Mesendoderm (in vitro differentiated cells): ENCODE measurements at regions not wholly inside any gene's neighbourhood (a gene's known extent, or its start where the extent isn't known, plus 50 kb on each side); places are given as distances from the start of the nearest gene placed in this dataset.
A peak's percentile ranks its signal among the peaks of the same experiment; 100 is the strongest.

Experiments used
- DNase-seq: peaks from one replicate; pipeline ENCODE4 v3.0.0; 2013
- H2AK5ac ChIP-seq: 2 replicates; pipeline ENCODE4 v1.6.1; 2013; ENCODE audit warnings: low read length, inconsistent platforms
- H2BK120ac ChIP-seq: 2 replicates; pipeline ENCODE4 v1.6.1; 2013; ENCODE audit warnings: low read depth, mild to moderate bottlenecking, low read length, moderate library complexity, mixed read lengths
- H2BK15ac ChIP-seq: replicated peaks from 2 replicates; pipeline ENCODE4 v1.6.1; 2013; ENCODE audit warnings: low read depth, mild to moderate bottlenecking, moderate library complexity
- H2BK5ac ChIP-seq: 2 replicates; pipeline ENCODE4 v1.6.1; 2013; ENCODE audit warnings: low read length, inconsistent platforms
- H3K18ac ChIP-seq: 2 replicates; pipeline ENCODE4 v1.6.1; 2013; ENCODE audit warnings: mild to moderate bottlenecking, low read length, mixed read lengths
- H3K23ac ChIP-seq: one replicate; pipeline ENCODE4 v1.6.1; 2013; ENCODE audit warnings: low read length
- H3K27ac ChIP-seq: 2 replicates; pipeline ENCODE4 v1.5.1; 2013; ENCODE audit warnings: low read depth, mild to moderate bottlenecking, inconsistent platforms, low read length, moderate library complexity
- H3K27me3 ChIP-seq: 2 replicates; pipeline ENCODE4 v1.6.1; 2013; ENCODE audit warnings: low read length, control low read depth, mild to moderate bottlenecking, inconsistent platforms; ENCODE audit not compliant: insufficient read depth, poor library complexity
- H3K36me3 ChIP-seq: 2 replicates; pipeline ENCODE4 v1.6.1; 2013; ENCODE audit warnings: low read length, inconsistent platforms; ENCODE audit not compliant: control insufficient read depth, insufficient read depth
- H3K4ac ChIP-seq: one replicate; pipeline ENCODE4 v1.6.1; 2013; ENCODE audit warnings: low read depth, mild to moderate bottlenecking, low read length, moderate library complexity
- H3K4me1 ChIP-seq: 2 replicates; pipeline ENCODE4 v1.6.1; 2013; ENCODE audit warnings: low read depth, low read length, inconsistent platforms; ENCODE audit not compliant: control insufficient read depth
- H3K4me2 ChIP-seq: 2 replicates; pipeline ENCODE4 v1.6.1; 2013; ENCODE audit warnings: low read length
- H3K4me3 ChIP-seq: 2 replicates; pipeline ENCODE4 v1.5.1; 2013; ENCODE audit warnings: mild to moderate bottlenecking, low read length
- H3K56ac ChIP-seq: one replicate; pipeline ENCODE4 v1.6.1; 2013; ENCODE audit warnings: low read length
- H3K79me1 ChIP-seq: 2 replicates; pipeline ENCODE4 v1.6.1; 2013; ENCODE audit warnings: low read length, inconsistent platforms
- H3K79me2 ChIP-seq: 2 replicates; pipeline ENCODE4 v1.6.1; 2013; ENCODE audit warnings: mild to moderate bottlenecking, low read length; ENCODE audit not compliant: control insufficient read depth, insufficient read depth
- H3K9ac ChIP-seq: 2 replicates; pipeline ENCODE4 v1.6.1; 2013; ENCODE audit warnings: low read length, inconsistent platforms
- H4K5ac ChIP-seq: one replicate; pipeline ENCODE4 v1.6.1; 2013; ENCODE audit warnings: low read length
- H4K8ac ChIP-seq: one replicate; pipeline ENCODE4 v1.6.1; 2013; ENCODE audit warnings: low read depth, mild to moderate bottlenecking, control low read depth, low read length, moderate library complexity
- WGBS: extraction: QIAGEN DNeasy Blood & Tissue Kit; methylation state at CpG from one replicate; pipeline ENCODE4 v1.1.7; 2013; ENCODE audit warnings: low lambda C conversion rate, missing lambda C conversion rate; ENCODE audit not compliant: insufficient coverage; ENCODE audit errors: extremely low coverage; 5-methylcytosine and 5-hydroxymethylcytosine counted together

DNA sequence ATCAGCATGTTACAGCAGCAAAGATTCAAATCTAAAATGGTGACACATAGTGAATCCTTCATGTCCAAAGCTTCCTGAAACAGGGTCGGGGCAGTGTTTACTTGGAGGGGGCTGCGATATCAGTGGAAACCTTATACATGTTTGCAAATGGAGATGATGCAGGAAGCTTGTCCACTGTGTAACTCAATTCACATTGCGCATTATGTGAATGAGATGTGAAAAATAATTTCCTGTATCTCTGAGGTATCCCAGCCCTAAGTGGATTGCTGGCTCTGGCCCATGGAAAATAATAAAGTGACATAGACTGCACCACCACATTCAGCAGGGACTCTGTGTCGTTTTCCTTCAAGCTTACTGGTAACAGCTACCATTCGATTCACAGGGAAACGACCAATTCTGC, 505.5 kb downstream of the GALR1 start:
- H3K4ac ChIP-seq = no peak overlapping the region
- no peak overlapping the region for H2BK120ac ChIP-seq
- no peaks in the 10 kb centered on the region for H3K79me2 ChIP-seq
- H3K18ac ChIP-seq = no peak overlapping the region
- H4K5ac ChIP-seq = no peak overlapping the region
- H3K27ac ChIP-seq = no peak overlapping the region
- no peaks in the 10 kb centered on the region for H3K27me3 ChIP-seq
- no peak overlapping the region for H3K4me3 ChIP-seq
- no CpG with 5 or more reads among the region's 6 CpGs for WGBS
- peaks cover 6% of the 10 kb centered on the region for H3K4me1 ChIP-seq
- no peak overlapping the region for H2BK5ac ChIP-seq
- no peaks in the 10 kb centered on the region for H3K79me1 ChIP-seq
- H3K4me2 ChIP-seq = no peak overlapping the region
- no peak overlapping the region for H3K23ac ChIP-seq
- H3K36me3 ChIP-seq = no peaks in the 10 kb centered on the region
- H3K56ac ChIP-seq = no peak overlapping the region
- H2BK15ac ChIP-seq = no peak overlapping the region
- no peak overlapping the region for H4K8ac ChIP-seq
- no peak for DNase-seq
- no peak overlapping the region for H3K9ac ChIP-seq
- H2AK5ac ChIP-seq = no peak overlapping the region

DNA sequence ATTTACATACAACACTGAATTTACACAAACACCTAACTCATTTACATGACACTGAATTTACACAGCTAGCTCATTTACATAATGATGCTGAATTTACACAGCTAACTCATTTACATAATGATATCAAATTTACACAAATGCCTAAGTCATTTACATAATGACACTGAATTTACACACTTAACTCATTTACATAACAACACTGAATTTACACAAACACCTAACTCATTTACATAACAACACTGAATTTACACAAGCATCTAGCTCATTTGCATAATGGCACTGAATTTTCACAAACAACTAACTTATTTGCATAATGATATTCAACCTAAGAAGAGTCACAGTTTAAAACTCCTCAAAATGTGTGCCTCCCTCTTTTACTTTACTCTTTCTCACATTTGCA, 511.7 kb downstream of the GALR1 start:
- Histone ChIP-seq H3K56ac (no peak overlapping the region), H3K79me1 (no peaks in the 10 kb centered on the region), H3K27me3 (no peaks in the 10 kb centered on the region), H3K4me1 (no peaks in the 10 kb centered on the region), H2BK15ac (no peak overlapping the region), H3K79me2 (no peaks in the 10 kb centered on the region), H2BK120ac (no peak overlapping the region), H4K5ac (no peak overlapping the region), H3K36me3 (no peaks in the 10 kb centered on the region), H4K8ac (no peak overlapping the region), H3K4me2 (no peak overlapping the region), H2AK5ac (no peak overlapping the region), H3K4ac (no peak overlapping the region), H3K4me3 (no peak overlapping the region), H3K27ac (no peak overlapping the region), H3K9ac (no peak overlapping the region), H3K23ac (no peak overlapping the region), H2BK5ac (no peak overlapping the region), H3K18ac (no peak overlapping the region)
- no peak for DNase-seq

DNA sequence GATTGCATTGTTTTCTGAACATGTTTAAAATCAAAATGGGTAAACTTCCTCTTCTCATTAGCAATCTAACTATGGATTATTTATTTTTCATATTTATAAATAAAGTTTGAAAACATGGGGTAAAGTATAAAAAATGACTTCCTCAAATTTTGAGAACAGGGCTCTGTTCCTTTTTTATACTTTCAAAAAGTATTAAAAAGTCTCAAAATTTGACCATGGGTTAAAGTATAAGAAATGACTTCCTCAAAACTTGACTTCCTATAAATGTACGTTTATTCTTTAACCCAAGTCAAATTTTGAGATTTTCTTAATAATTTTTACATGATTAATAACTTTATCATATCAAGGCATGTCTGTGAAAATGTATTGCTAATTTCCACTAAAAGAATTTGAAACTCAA, 512.4 kb downstream of the GALR1 start:
- Histone ChIP-seq H3K4me2 (no peak overlapping the region), H2BK15ac (no peak overlapping the region), H3K27me3 (no peaks in the 10 kb centered on the region), H3K79me1 (no peaks in the 10 kb centered on the region), H3K4ac (no peak overlapping the region), H4K8ac (no peak overlapping the region), H3K9ac (no peak overlapping the region), H3K27ac (no peak overlapping the region), H2AK5ac (no peak overlapping the region), H3K23ac (no peak overlapping the region), H3K36me3 (no peaks in the 10 kb centered on the region), H3K18ac (no peak overlapping the region), H4K5ac (no peak overlapping the region), H2BK5ac (no peak overlapping the region), H3K4me3 (no peak overlapping the region), H3K4me1 (no peaks in the 10 kb centered on the region), H3K79me2 (no peaks in the 10 kb centered on the region), H2BK120ac (no peak overlapping the region), H3K56ac (no peak overlapping the region)
- no peak for DNase-seq
- WGBS = no CpG with 5 or more reads among the region's 1 CpG

DNA sequence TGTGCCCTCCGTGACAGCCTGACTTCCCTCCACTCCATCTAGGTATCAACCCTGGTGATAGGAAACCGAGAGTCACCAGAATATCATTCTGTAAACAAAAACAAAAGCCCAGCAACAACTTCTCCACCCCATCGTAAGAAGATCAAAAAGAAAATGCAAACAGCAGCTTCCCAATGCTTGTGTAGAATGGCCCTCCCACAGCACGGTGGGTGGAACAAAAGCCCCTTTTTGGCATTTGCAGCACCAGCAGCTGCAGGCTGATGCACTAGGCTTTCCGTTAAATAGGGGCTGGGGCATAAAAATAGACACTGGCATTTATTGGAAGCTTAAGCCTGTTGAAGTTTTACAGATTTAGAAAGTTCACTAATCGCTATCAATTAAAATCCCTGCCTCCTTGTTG, 513.0 kb downstream of the GALR1 start:
- H2BK5ac ChIP-seq = no peak overlapping the region
- no peak overlapping the region for H3K56ac ChIP-seq
- no peak overlapping the region for H2BK15ac ChIP-seq
- no peak for DNase-seq
- no peak overlapping the region for H3K4me3 ChIP-seq
- H3K36me3 ChIP-seq = no peaks in the 10 kb centered on the region
- no peak overlapping the region for H3K4ac ChIP-seq
- WGBS = no CpG with 5 or more reads among the region's 6 CpGs
- no peak overlapping the region for H3K27ac ChIP-seq
- no peak overlapping the region for H3K18ac ChIP-seq
- H3K9ac ChIP-seq = no peak overlapping the region
- H4K8ac ChIP-seq = no peak overlapping the region
- H3K27me3 ChIP-seq = no peaks in the 10 kb centered on the region
- H4K5ac ChIP-seq = no peak overlapping the region
- no peak overlapping the region for H2AK5ac ChIP-seq
- H3K23ac ChIP-seq = no peak overlapping the region
- no peaks in the 10 kb centered on the region for H3K79me2 ChIP-seq
- no peaks in the 10 kb centered on the region for H3K4me1 ChIP-seq
- H3K79me1 ChIP-seq = no peaks in the 10 kb centered on the region
- H3K4me2 ChIP-seq = no peak overlapping the region
- H2BK120ac ChIP-seq = no peak overlapping the region

DNA sequence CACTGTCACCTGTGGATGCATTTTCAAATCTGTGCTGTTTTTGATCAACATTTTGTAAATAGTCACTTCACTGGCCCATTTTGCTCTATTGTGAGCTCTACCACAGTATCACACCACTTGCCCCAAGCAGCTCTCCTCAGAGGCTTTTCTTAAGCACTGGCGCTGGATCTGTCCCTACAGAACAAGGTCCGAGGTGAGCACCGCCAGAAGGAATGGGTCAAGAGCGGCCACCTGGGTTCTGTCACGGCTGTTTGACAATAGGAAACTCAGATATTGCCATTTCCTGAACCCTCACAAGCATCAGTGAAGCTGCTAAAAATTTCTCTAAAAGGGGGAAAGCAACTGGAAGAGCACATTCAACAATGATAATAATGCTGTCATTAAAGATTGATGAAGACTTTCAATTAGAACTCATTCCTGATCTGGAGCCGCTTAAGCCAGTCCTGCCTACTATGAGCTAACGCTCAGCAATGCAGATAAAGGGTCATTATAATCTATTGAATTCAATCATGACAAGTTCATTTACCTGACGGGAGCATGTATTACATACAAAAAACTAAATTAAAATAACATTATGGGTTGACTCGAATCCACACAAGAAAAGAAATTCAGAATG, 514.0 kb downstream of the GALR1 start:
- H3K27me3 ChIP-seq = no peaks in the 10 kb centered on the region
- no peak overlapping the region for H3K23ac ChIP-seq
- no peak overlapping the region for H2BK120ac ChIP-seq

DNA sequence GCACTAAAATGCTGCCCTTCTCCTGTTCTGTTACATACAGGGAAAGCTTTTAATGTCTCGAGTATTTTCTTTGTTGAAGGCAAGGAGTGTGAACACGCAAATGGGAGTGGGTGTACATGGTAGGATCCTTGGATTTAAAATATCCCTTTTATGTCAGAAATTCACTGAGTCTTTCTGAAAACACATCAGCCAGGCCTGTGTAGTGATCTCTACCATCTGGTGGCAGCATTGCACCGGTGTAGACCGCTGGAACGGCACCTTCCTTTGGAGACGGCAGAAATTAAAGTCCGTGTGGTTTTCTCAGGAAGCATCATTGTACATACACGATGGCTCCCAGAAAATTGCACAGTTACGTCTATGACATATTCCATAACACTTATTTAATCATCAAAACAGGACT, 515.8 kb downstream of the GALR1 start:
- Histone ChIP-seq H2BK120ac (no peak overlapping the region), H2AK5ac (no peak overlapping the region), H3K36me3 (no peaks in the 10 kb centered on the region), H3K4me2 (no peak overlapping the region), H3K27ac (no peak overlapping the region), H3K23ac (no peak overlapping the region), H3K4me1 (no peaks in the 10 kb centered on the region), H3K27me3 (no peaks in the 10 kb centered on the region), H2BK5ac (no peak overlapping the region), H3K4ac (no peak overlapping the region), H4K5ac (no peak overlapping the region), H3K18ac (no peak overlapping the region), H3K56ac (no peak overlapping the region), H2BK15ac (no peak overlapping the region), H3K79me2 (no peaks in the 10 kb centered on the region), H3K79me1 (no peaks in the 10 kb centered on the region), H3K9ac (no peak overlapping the region), H3K4me3 (no peak overlapping the region), H4K8ac (no peak overlapping the region)
- no CpG with 5 or more reads among the region's 9 CpGs for WGBS
- peak; percentile 56 for DNase-seq

More for the DNA sequence above, 514.0 kb downstream of the GALR1 start:
- Histone ChIP-seq H3K56ac (no peak overlapping the region), H2BK5ac (no peak overlapping the region), H3K79me2 (no peaks in the 10 kb centered on the region), H4K5ac (no peak overlapping the region), H3K36me3 (no peaks in the 10 kb centered on the region), H2BK15ac (no peak overlapping the region), H3K4me1 (no peaks in the 10 kb centered on the region), H3K18ac (no peak overlapping the region), H3K4me3 (no peak overlapping the region), H4K8ac (no peak overlapping the region), H3K4ac (no peak overlapping the region), H3K9ac (no peak overlapping the region), H3K4me2 (no peak overlapping the region), H2AK5ac (no peak overlapping the region), H3K27ac (no peak overlapping the region), H3K79me1 (no peaks in the 10 kb centered on the region)
- no peak for DNase-seq
- no CpG with 5 or more reads among the region's 9 CpGs for WGBS
